H54 (cell line): ENCODE measurements at regions not wholly inside any gene's neighbourhood (a gene's known extent, or its start where the extent isn't known, plus 50 kb on each side); places are given as distances from the start of the nearest gene placed in this dataset.
"Not testable (repeated sequence)": the region's sequence is repeated elsewhere in the genome, so short reads cannot be mapped to it uniquely, and the experiment has no call there.

Experiments used
- DNase-seq: peaks from one replicate; pipeline ENCODE4 v3.0.0; 2011; ENCODE audit warnings: low spot score, mixed read lengths; ENCODE audit not compliant: insufficient read length
- FAIRE-seq: peaks from 3 replicates; lab custom pipeline; 2011; peaks lifted over from hg19 to GRCh38; lab: Jason Lieb, UNC
- POLR2A ChIP-seq: IDR thresholded peaks from 2 replicates; pipeline ENCODE4 v1.6.1; 2011; ENCODE audit warnings: low read depth, mild to moderate bottlenecking, low read length

DNA sequence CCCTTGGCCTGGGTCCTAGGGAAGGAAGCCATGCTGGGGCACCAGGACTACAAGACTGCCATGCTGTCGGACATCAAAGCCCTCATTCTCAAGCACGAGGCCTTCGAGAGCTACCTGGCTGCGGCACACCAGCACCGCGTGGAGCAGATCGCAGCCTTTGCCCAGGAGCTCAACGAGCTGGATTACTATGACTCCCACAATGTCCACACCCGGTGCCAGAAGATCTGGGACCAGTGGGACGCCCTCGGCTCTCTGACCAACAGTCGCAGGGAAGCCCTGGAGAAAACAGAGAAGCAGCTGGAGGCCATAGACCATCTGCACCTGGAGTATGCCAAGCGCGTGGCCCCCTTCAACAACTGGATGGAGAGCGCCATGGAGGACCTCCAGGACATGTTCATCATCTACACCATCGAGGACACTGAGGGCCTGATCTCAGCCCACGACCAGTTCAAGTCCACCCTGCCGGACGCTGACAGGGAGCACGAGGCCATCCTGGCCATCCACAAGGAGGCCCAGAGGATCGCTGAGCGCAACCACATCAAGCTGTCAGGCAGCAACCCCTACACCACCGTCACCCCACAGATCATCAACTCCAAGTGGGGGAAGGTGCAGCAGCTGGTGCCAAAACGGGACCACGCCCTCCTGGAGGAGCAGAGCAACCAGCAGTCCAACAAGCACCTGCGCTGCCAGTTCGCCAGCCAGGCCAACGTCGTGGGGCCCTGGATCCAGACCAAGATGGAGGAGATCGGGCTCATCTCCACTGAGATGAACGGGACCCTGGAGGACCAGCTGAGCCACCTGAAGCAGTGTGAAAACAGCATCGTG, 487.0 kb downstream of the TRAM1L1 start:
- DNase-seq: no peak
- no peak for FAIRE-seq
- no peak for TF ChIP-seq POLR2A

DNA sequence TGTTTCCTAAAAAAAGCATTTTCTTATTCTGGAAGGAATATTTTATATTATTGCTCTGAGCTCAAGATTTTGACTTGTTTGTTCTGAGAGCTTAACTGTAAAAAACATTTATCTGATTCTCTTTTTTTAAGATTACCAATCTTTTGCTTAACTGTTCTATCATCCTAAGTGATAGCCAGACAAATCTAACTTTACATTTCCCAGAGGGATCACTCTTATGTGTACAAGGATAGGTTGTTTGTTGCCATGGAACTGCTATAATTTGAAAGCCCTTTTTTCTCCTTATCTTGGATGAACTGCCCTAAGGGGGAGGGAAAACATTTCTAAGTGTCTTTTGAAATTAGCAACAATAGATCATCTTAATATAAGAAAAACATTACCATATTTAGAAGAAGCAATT, 494.7 kb downstream of the TRAM1L1 start:
- DNase-seq: no peak
- FAIRE-seq: no peak
- TF ChIP-seq POLR2A: no peak

DNA sequence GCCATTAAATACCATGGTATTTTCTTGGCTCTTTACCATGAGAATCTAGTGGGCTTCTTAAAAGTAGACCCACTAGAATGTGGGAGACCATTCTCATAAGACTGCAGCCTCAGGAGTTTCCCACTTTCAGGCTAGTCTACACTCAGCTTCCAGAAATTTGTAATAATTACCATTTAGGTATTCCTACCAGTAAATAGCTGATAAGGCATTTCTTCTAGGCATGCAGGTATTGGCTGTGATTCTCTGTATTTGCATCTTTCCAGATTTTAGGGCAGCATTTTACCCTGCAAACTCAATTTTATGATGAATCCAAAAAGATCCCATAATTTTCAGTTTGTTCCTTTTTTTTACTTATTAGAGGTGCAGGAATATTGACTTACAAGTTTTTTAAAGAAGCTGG, 496.6 kb downstream of the TRAM1L1 start:
- TF ChIP-seq POLR2A: no peak
- no peak for FAIRE-seq
- no peak for DNase-seq

DNA sequence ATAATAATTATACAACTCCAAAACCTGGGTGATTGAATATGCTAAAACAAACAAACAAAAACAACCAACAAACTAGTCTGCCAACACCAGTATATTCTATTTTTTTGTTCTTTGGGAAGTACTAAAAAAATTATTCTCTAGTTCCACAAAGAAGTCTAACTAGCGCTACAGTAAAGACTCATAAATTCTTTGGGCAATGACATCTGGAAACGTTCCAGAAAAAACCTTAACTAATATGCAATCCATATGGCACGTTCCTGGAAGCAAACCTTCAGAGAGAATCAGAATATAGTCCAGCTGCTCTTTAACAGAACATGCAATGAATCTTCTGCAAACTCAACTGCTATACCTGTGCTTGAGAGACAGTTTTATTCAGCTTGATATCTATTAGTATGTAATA, 500.1 kb downstream of the TRAM1L1 start:
- TF ChIP-seq POLR2A: no peak
- FAIRE-seq (no peak), DNase-seq (no peak)

DNA sequence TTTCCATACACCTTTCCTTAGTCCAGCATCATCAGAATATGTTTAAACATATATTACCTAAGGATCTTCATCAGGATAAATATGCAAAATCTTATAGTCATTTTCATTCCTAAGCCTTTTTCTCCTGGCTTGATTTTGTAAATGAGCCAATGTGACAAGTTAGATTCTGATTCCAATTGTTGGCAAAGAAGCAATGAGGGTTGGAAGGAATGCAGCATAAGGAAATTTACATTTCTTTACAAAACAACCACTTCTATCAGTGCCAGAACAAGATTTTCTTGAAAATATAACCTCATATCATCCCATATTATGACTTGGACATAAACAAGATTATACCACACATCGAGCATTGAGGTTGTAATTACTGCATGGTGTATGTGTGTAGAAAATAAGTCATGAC, 508.1 kb downstream of the TRAM1L1 start:
- TF ChIP-seq POLR2A: no peak
- FAIRE-seq (no peak), DNase-seq (no peak)

DNA sequence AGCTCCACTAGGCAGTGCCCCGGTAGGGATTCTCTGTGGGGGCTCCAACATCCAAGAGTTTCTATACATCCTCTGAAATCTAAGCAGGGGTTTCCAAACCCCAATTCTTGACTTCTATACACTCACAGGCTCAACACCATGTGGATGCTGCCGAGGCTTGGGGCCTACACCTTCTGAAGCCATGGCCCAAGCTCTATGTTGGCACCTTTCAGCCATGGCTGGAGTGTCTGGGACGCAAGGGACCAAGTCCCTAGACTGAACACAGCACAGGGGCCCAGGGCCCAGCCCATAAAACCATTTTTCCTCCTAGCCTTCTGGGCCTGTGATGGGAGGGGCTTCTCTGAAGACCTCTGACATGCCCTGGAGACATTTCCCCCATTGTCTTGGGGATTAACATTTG, 511.8 kb downstream of the TRAM1L1 start:
- no peak for FAIRE-seq
- no peak for DNase-seq
- TF ChIP-seq POLR2A: no peak

DNA sequence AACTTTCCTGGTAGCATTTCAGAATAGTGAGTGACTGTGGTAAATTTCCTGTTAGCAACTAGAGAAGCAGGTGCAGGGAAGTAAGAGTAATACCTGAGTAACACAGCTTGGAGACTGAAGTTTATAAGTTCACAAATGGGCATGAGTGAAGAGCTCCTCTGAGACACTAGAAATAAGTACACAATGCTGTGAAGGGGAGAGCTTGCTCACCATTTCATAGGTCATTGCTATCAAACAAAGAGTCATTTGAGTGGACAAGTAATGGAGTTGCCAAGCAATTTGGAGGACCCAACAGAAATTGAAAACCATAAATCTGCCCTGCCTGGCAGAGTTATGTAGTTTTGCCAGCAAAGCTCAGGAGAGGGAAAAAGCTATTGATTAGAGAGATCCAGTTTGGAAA, 523.6 kb downstream of the TRAM1L1 start:
- DNase-seq (no peak), FAIRE-seq (no peak)
- no peak for TF ChIP-seq POLR2A

DNA sequence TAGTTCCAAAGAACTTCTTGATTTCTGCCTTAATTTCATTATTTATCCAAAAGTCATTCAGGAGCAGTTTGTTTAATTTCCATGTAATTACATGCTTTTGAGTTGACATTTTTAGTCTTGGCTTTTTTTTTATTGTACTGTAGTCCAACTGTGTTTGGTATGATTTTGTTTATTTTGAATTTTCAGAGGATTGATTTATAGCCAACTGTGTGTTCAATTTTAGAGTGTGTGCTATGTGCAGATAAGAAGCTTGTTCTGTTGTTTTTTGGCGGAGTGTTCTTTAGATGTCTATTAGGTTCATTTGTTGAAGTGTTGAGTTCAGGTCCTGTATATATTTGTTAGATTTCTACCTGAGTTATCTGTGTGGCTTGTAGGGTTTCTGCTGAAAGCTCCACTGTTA, 533.6 kb downstream of the TRAM1L1 start:
- FAIRE-seq: no peak
- TF ChIP-seq POLR2A: no peak
- no peak for DNase-seq

DNA sequence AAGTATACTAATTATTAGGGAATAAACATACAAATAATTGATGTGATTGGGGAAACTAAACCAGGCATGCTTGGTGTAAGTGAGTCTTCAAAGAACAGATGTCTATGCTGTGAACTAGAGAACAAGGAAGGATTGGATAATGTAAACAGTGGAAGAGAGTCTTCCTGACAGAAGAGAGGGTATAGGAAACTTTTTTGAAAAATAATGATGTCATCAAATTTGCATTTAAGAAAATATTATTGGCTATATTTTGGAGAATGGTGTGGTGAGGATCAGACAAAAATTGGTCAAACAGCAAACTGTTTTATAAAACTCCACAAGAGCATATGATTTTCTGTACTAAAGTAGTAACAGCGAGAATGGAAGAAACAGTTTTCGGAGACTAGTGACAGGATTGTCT, 537.7 kb downstream of the TRAM1L1 start:
- no peak for DNase-seq
- TF ChIP-seq POLR2A: no peak
- FAIRE-seq: no peak

DNA sequence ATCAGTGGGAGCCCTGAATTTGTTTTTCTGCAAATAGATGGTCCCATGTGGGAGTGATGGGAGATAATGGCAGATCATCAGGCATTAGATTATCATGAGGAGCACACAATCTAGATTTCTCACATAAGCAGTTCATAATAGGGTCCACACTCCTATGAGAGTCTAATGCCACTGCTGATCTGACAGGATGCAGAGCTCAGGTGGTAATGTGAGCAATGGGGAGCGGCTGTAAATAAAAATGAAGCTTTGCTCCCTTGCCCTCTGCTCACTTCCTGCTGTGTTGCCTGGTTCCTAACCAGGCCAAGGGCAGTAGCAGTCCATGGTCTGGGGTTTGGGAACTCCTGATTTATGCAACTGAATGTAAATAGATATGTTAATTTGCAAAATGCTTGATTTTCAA, 538.6 kb downstream of the TRAM1L1 start:
- FAIRE-seq (no peak), DNase-seq (no peak)
- TF ChIP-seq POLR2A: no peak

DNA sequence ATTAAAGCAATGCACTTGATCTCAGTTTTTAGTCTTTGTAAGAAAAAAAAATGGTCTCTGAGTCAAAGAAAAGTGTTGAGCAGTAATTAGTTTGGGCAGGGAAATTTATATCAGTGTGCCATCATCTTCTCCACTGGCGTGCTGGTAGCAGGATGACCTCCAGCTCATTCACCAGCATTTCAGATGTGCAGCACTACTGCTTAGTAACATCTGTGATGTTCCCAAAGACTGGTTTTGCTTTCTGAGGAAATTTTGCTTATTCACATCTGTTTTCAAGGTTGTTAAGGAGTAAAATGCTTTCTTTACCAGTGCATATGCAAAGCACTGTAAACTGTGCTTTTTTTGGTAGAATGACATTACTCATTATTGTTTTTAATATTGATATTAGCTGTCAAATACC, 540.4 kb downstream of the TRAM1L1 start:
- no peak for TF ChIP-seq POLR2A
- FAIRE-seq (no peak), DNase-seq (no peak)

DNA sequence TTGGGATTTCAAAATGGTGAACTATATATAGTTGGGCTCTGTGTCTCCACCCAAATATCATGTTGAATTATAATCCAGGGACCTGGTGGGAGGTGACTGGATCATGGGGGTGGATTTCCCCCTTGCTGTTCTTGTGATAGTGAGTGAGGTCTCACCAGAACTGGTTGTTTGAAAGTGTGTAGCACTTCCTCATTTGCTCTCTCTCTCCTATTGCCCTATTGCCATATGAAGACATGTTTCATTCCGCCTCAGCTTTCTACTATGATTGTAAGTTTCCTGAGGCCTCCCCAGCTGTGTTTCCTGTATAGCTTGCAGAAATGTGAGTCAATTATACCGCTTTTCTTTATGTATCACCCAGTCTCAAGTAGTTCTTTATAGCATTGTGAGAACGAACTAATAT, 545.6 kb downstream of the TRAM1L1 start:
- no peak for DNase-seq
- no peak for FAIRE-seq
- no peak for TF ChIP-seq POLR2A

DNA sequence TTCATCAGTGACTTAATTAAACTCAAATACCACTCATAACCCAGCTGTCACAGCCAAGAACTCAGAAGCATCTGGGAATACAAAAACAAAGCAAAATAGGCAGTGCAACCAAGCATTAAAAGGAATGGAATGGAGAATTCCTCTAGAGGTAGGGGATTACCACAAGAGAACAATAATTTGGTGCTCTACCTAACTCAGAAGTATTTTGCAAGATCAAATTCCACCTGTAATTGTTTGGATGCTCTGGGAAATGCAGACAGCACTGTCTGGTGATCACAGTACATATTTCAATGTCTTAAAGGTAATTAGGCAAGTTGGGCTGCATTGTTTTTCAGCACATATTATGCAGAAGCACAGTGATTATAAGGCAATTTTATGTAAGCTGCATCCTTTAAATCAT, 547.5 kb downstream of the TRAM1L1 start:
- no peak for FAIRE-seq
- TF ChIP-seq POLR2A: no peak
- DNase-seq: no peak

DNA sequence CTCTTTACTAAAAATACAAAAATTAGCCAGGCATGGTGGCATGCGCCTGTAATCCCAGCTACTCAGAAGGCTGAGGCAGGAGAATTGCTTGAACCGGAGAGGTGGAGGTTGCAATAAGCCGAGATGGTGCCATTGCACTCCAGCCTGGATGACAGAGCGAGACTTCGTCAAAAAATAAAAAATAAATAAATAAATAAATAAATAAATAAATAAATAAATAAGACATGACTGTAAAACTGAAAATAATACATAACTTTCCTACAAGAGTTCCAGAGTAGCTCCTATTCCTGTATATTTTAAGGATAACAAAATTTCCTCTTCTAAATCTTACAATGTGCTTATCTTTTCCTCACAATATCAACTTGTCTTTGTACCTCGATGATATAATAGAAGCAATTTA, 549.4 kb downstream of the TRAM1L1 start:
- DNase-seq, FAIRE-seq: not testable (repeated sequence)

DNA sequence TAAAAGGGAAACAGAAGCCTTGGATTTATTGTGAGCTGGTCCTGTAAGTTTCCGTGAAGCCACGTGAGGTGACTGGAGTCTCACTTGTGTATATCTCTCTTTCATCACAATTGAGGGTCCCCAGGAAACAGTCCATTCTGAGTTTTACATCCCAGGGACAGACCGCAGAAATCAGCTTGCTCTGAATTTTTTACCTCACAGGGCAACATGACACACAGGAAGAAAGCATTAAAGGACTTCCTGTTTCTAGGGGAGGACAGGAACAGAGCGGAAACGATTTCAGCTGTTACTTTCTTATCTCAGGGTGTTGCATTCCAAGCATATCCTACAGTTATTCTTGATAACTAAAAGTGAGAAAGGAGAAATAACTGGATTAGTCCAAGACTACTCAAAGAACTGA, 553.5 kb downstream of the TRAM1L1 start:
- TF ChIP-seq POLR2A: no peak
- FAIRE-seq (no peak), DNase-seq (no peak)

DNA sequence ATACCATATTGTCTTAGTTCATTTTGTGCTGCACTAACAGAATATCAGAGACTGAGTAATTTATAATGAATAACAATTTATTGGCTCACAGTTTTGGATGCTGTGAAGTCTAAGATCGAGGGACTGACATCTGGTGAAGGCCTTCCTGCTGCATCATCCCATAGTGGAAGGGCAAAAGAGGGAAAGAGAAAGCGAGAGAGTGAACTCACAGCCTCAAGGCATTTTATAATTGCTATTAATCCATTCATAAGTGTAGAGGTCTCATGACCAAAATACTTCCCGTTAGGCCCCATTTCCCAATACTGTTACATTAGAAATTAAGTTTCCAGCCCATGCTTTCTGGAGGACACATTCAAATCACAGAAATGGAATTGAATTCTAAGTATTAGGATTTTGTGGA, 554.4 kb downstream of the TRAM1L1 start:
- no peak for FAIRE-seq
- TF ChIP-seq POLR2A: no peak
- no peak for DNase-seq
